Sigmoid colon (tissue), 6 donors: ENCODE measurements at regions not wholly inside any gene's neighbourhood (a gene's known extent, or its start where the extent isn't known, plus 50 kb on each side); places are given as distances from the start of the nearest gene placed in this dataset.

ENCODE experiments used
- DNase-seq: peaks from one replicate; pipeline ENCODE4 v3.0.0-alpha.2; 2019
- H3K27ac ChIP-seq, 4 donors: fragments of 200-600 bp; sonication (generic); one replicate each; pipeline ENCODE4 v1.5.1; 2016 to 2019; ENCODE audit warnings: mild to moderate bottlenecking in 1 of 4
- H3K27me3 ChIP-seq, 3 donors: fragments of 200-600 bp; sonication (generic); one replicate each; pipeline ENCODE4 v1.5.1; 2019; ENCODE audit warnings: mild to moderate bottlenecking in 1 of 3
- H3K36me3 ChIP-seq, 4 donors: fragments of 200-600 bp; sonication (generic); one replicate each; pipeline ENCODE4 v1.5.1; 2016 to 2019
- H3K4me1 ChIP-seq, 4 donors: fragments of 200-600 bp; sonication (generic); one replicate each; pipeline ENCODE4 v1.5.1; 2017 to 2019
- H3K4me3 ChIP-seq, 4 donors: fragments of 200-600 bp; sonication (generic); one replicate each; pipeline ENCODE4 v1.5.1; 2017 to 2019; ENCODE audit warnings: mild to moderate bottlenecking in 2 of 4, moderate library complexity in 1 of 4
- H3K9me3 ChIP-seq, 4 donors: fragments of 200-600 bp in 3 of 4; sonication (generic) in 3 of 4; one replicate each; pipeline versions ENCODE4 v1.5.1 to v1.6.1; 2013 to 2019
- EP300 ChIP-seq, 4 donors: sonication (generic); formaldehyde crosslinking; IDR thresholded peaks; one replicate each; pipeline ENCODE4 v1.6.1; 2017; ENCODE audit warnings: antibody characterized with exemption in 4 of 4
- POLR2A ChIP-seq, 2 donors: fragments of 450-650 bp; IDR thresholded peaks; one replicate each; pipeline ENCODE4 v1.6.1; 2016; ENCODE audit warnings: antibody characterized with exemption in 2 of 2, mild to moderate bottlenecking in 2 of 2, moderate library complexity in 2 of 2
- POLR2AphosphoS5 ChIP-seq, 4 donors: sonication (generic); formaldehyde crosslinking; IDR thresholded peaks; one replicate each; pipeline ENCODE4 v1.6.1; 2017; ENCODE audit warnings: antibody characterized with exemption in 4 of 4
- WGBS, 2 donors: extraction: QIAGEN DNeasy Blood & Tissue Kit; methylation state at CpG; one replicate each; pipeline ENCODE4 v1.1.7; 2013; 5-methylcytosine and 5-hydroxymethylcytosine counted together
- intact Hi-C: fragments of 100-400 bp; cut with DNase I; formaldehyde crosslinking; loops from one replicate; pipeline ENCODE4 v1.15.1; 2023
- TF ChIP-seq, protein P1 (sequence below), 4 experiments: fragments of 450-650 bp in 3 of 4; fragments of 200-600 bp in 1 of 4; IDR thresholded peaks; one replicate each; pipeline ENCODE4 v1.5.1; 2016 to 2019; ENCODE audit warnings: antibody characterized with exemption in 4 of 4, mild to moderate bottlenecking in 3 of 4, moderate library complexity in 2 of 4
- donor health status: healthy with polysubstance abuse.
- donor health status: healthy.

DNA sequence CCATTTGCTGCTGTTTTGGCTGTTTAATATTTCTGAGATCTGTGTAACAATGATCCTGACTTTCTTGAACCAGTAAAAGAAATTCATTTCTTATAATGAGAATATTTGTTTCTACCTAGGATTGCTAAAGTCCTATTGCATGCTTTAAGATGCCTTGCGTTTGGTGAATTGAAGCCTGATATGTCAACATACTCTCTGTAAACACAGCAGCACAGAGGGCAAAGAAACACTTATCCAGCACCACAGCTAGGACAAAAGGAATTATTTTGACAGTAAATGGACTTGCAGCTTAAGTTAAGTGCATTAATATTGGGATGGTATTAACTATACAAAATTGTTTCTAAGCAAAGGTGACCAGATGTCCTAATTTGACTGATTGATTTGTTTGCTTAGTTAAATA lies 2031.2 kb upstream of the CDH6 start:
- WGBS, 2 donors, result 22 to 61% methylated on average over 1 of the region's 1 CpG

DNA sequence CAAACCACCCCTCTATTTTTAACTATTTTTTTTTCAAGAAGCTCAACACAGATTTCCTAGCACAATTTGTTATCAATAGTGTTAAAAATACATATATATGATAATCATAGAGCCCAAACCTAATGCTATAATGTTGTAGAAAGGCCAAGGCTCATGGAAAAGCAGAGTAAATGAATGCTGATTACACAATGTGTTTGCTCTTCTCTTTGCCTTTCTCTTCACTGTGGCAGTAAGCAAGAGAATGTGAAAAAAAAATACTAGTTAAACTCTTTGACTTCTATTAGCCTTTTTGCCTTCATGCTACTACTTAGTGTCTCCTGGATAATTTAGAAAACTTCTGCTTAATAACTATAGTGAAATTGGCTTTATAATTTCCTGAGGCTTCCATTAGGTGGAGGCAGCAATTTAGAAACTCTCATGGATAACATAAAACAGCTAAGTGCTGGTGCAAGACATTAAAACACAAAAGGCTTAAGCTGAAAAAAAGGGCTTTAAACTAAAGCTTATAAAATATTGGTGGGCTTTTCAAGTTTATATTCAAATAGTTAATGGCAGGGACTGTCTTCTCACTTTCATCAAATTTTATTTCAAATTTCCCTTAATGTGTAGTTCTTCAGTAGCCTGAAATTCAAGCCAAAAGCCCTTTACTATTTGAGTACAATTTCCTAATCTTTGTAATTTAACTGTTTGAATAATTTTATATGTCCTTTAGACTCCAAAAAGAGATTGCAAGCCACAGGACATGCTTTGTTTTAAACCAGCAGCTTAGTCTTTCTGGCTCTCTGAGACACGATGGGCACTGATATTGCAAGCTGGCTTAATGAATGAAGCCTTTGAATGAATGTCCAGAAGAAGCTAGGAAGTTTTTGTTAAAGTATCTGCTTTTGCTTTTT lies 2031.8 kb upstream of the CDH6 start:
- whole genome bisulfite sequencing, 2 donors, result 19 to 43% methylated on average over 1 of the region's 1 CpG
- Histone ChIP-seq H3K9me3 (no peaks in the 10 kb centered on the region), H3K4me1 (no peaks in the 10 kb centered on the region), H3K4me3 (no peak overlapping the region), H3K27ac (no peak overlapping the region), H3K27me3 (no peaks in the 10 kb centered on the region), H3K36me3 (no peaks in the 10 kb centered on the region)
- TF ChIP-seq POLR2AphosphoS5 (IDR thresholded peaks at IDR 0.05), result no peak
- TF ChIP-seq, protein P1, sequence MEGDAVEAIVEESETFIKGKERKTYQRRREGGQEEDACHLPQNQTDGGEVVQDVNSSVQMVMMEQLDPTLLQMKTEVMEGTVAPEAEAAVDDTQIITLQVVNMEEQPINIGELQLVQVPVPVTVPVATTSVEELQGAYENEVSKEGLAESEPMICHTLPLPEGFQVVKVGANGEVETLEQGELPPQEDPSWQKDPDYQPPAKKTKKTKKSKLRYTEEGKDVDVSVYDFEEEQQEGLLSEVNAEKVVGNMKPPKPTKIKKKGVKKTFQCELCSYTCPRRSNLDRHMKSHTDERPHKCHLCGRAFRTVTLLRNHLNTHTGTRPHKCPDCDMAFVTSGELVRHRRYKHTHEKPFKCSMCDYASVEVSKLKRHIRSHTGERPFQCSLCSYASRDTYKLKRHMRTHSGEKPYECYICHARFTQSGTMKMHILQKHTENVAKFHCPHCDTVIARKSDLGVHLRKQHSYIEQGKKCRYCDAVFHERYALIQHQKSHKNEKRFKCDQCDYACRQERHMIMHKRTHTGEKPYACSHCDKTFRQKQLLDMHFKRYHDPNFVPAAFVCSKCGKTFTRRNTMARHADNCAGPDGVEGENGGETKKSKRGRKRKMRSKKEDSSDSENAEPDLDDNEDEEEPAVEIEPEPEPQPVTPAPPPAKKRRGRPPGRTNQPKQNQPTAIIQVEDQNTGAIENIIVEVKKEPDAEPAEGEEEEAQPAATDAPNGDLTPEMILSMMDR (IDR thresholded peaks at IDR 0.05), result no peak
- no peak for TF ChIP-seq POLR2A (IDR thresholded peaks at IDR 0.05)
- TF ChIP-seq EP300 (IDR thresholded peaks at IDR 0.05), result no peak
- no peak for DNase-seq
- intact Hi-C loops, result no loop called here

More for the DNA sequence above, 2031.2 kb upstream of the CDH6 start:
- no peaks in the 10 kb centered on the region for H3K36me3 ChIP-seq
- no peak overlapping the region for H3K27ac ChIP-seq
- TF ChIP-seq POLR2AphosphoS5 (IDR thresholded peaks at IDR 0.05), result no peak
- TF ChIP-seq, protein P1 (IDR thresholded peaks at IDR 0.05), result no peak
- no peak for TF ChIP-seq EP300 (IDR thresholded peaks at IDR 0.05)
- no peak for TF ChIP-seq POLR2A (IDR thresholded peaks at IDR 0.05)
- H3K4me1 ChIP-seq, result no peaks in the 10 kb centered on the region
- peaks cover 0 to 3% (median 0%) of the 10 kb centered on the region in 4 donors for H3K9me3 ChIP-seq
- DNase-seq, result no peak
- no peaks in the 10 kb centered on the region for H3K27me3 ChIP-seq
- intact Hi-C loops, result no loop called here
- no peak overlapping the region for H3K4me3 ChIP-seq

DNA sequence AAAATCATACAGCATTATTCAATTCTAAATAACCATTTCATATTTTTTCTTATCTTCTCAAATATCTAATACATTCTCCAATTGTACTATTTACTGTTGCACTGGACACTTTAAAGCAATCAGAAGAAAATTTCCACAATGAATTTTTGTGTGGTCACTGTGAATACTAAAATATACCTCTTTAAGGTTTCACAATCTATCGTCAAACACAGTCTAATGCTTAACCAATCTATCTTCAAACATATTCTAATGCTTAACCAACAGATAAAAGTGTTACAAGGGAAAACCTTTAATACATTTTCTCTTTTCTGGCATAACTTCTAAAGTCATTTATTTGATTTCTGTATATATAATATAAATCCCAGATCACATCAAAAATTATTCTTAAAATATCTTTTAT lies 2035.5 kb upstream of the CDH6 start:
- Histone ChIP-seq H3K27me3 (no peaks in the 10 kb centered on the region), H3K36me3 (no peaks in the 10 kb centered on the region), H3K9me3 (no peaks in the 10 kb centered on the region), H3K4me1 (no peaks in the 10 kb centered on the region), H3K27ac (no peak overlapping the region), H3K4me3 (no peak overlapping the region)
- no peak for TF ChIP-seq POLR2AphosphoS5 (IDR thresholded peaks at IDR 0.05)
- no peak for DNase-seq
- intact Hi-C loops, result no loop called here
- 19 to 59% methylated on average over 1 of the region's 1 CpG for WGBS, 2 donors

DNA sequence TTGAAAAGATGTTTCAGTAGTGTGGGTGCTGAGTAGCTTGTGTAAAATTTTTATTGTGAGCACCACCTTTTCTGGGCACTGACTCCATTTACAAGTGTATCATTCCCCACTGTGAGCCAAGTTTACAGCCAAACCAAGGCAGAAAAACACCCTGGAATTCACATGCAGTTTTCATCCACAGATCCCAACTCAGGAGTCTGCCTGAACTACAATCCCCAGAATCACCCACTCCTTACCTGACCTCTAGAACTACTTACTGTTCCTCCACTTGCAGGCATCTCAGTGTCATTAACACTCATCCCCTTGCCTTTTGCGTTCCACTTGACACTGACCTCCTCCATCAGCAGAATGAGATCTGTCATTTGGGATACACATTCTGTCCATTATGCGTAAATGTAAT lies 2042.6 kb upstream of the CDH6 start:
- WGBS, 2 donors, result 67 to 71% methylated on average over 2 of the region's 2 CpGs
- no peak for DNase-seq
- peaks cover 0 to 8% (median 0%) of the 10 kb centered on the region in 4 donors for H3K4me1 ChIP-seq
- H3K9me3 ChIP-seq, result no peaks in the 10 kb centered on the region
- intact Hi-C loops, result no loop called here
- no peak overlapping the region for H3K4me3 ChIP-seq
- no peaks in the 10 kb centered on the region for H3K27me3 ChIP-seq
- no peaks in the 10 kb centered on the region for H3K36me3 ChIP-seq
- no peak overlapping the region for H3K27ac ChIP-seq
- no peak for TF ChIP-seq EP300 (IDR thresholded peaks at IDR 0.05)
- no peak for TF ChIP-seq POLR2AphosphoS5 (IDR thresholded peaks at IDR 0.05)
- no peak for TF ChIP-seq POLR2A (IDR thresholded peaks at IDR 0.05)
- TF ChIP-seq, protein P1 (IDR thresholded peaks at IDR 0.05), result no peak

DNA sequence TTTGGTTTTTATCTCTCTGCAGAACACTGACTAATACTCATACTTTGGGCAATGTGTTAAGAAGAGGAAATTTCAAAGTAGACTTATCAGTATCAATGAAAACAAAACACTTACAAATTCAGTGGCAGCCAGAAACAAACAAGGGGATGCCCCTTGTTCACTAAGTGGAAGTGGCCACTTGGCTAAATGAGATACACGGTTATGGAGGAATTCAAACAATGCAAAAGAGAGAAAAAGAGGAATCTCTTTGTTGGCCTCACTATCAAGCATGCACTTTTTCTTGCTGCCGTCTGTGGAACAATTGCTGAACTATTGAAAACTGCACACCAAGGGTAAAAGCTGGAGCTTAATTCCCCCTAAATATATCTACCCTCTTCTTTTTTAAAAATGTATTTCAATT lies 2044.9 kb upstream of the CDH6 start:
- Histone ChIP-seq H3K9me3 (no peaks in the 10 kb centered on the region), H3K4me3 (no peak overlapping the region), H3K27me3 (no peaks in the 10 kb centered on the region), H3K27ac (no peak overlapping the region), H3K36me3 (no peaks in the 10 kb centered on the region), H3K4me1 (peaks cover 0 to 8% (median 0%) of the 10 kb centered on the region in 4 donors)
- WGBS, 2 donors, result 66% methylated on average over 2 of the region's 2 CpGs
- intact Hi-C loops, result no loop called here
- no peak for DNase-seq
- TF ChIP-seq POLR2AphosphoS5 (IDR thresholded peaks at IDR 0.05) (no peak), POLR2A (IDR thresholded peaks at IDR 0.05) (no peak), EP300 (IDR thresholded peaks at IDR 0.05) (no peak)
- TF ChIP-seq, protein P1 (IDR thresholded peaks at IDR 0.05), result no peak
